AG04450 (cell line): ENCODE measurements at regions not wholly inside any gene's neighbourhood (a gene's known extent, or its start where the extent isn't known, plus 50 kb on each side); places are given as distances from the start of the nearest gene placed in this dataset.

Experiments used
- CTCF ChIA-PET: fragments of 300-600, 350-600 bp; formaldehyde crosslinking; extraction: SDS; loops from one replicate; lab custom pipeline; 2022; ENCODE audit warnings: antibody characterized with exemption, inconsistent platforms; lab: Charles Lee
- POLR2A ChIA-PET: fragments of 350-600 bp; formaldehyde crosslinking; extraction: SDS; loops from one replicate; lab custom pipeline; 2021; ENCODE audit warnings: antibody characterized with exemption, inconsistent platforms; lab: Yijun Ruan, JAX
- DNase-seq: peaks from one replicate; pipeline ENCODE4 v3.0.0-alpha.2; 2011; ENCODE audit warnings: low read depth, low spot score
- H3K27ac ChIP-seq: one replicate; pipeline ENCODE4 v1.5.1; 2012; ENCODE audit warnings: low read depth, low read length, control low read depth
- H3K27me3 ChIP-seq: one replicate; pipeline ENCODE4 v1.6.0; 2012; ENCODE audit warnings: low read length; ENCODE audit not compliant: control insufficient read depth, insufficient read depth
- H3K4me3 ChIP-seq: 2 replicates; pipeline ENCODE4 v1.5.1; 2011; ENCODE audit warnings: mild to moderate bottlenecking, low read depth, low read length, control low read depth
- H3K9me3 ChIP-seq: 2 replicates; pipeline ENCODE4 v1.5.1; 2012; ENCODE audit warnings: low read length; ENCODE audit not compliant: control insufficient read depth, insufficient read depth
- TF ChIP-seq, protein P1 (sequence below): IDR thresholded peaks from 2 replicates; pipeline ENCODE4 v1.5.1; 2011; ENCODE audit warnings: low read depth, low read length, control low read depth, inconsistent platforms

DNA sequence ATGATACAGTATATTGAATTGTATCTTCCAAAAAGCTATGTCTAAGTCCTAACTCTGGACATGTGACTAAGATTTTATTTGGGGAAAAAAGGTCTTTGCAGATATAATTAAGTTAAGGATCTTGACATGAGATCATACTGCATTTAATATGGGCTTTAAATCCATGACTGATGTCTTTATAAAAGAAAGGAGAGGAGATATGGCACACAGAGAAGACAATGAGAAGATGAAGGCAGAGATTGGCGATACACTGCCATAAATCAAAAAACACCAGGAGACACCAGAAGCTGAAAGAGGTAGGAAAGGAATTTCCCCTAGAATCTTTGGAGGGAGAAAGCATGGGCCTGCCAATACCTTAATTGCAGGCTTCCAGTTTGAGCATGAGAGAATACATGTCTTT lies 1450.2 kb downstream of the HACE1 start:
- no peaks in the 10 kb centered on the region for H3K27me3 ChIP-seq
- ChIA-PET POLR2A (no interaction called here), CTCF (no interaction called here)
- no peak for DNase-seq
- H3K9me3 ChIP-seq: peaks cover 11% of the 10 kb centered on the region
- TF ChIP-seq, protein P1, sequence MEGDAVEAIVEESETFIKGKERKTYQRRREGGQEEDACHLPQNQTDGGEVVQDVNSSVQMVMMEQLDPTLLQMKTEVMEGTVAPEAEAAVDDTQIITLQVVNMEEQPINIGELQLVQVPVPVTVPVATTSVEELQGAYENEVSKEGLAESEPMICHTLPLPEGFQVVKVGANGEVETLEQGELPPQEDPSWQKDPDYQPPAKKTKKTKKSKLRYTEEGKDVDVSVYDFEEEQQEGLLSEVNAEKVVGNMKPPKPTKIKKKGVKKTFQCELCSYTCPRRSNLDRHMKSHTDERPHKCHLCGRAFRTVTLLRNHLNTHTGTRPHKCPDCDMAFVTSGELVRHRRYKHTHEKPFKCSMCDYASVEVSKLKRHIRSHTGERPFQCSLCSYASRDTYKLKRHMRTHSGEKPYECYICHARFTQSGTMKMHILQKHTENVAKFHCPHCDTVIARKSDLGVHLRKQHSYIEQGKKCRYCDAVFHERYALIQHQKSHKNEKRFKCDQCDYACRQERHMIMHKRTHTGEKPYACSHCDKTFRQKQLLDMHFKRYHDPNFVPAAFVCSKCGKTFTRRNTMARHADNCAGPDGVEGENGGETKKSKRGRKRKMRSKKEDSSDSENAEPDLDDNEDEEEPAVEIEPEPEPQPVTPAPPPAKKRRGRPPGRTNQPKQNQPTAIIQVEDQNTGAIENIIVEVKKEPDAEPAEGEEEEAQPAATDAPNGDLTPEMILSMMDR: no peak
- H3K4me3 ChIP-seq: no peak overlapping the region
- no peak overlapping the region for H3K27ac ChIP-seq

DNA sequence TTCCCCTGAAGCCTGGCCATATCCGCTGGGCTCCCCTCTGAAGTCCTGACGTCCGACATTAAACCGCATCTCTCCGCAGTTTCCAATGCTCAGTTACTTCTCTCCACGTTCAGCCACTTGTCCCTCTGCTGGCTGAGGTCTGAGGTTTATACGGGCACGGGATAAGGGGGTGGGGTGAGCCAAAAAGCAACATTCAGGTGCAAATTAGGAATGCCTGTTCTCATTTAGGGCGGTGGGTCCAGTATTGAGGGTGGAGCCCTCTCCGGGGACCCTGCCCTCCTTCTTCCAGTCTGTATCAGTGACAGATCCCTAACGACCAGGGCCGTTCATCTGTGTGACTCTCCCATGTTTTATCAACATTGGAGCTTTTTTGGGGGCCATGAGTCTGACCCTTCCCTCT lies 1454.4 kb downstream of the HACE1 start:
- ChIA-PET POLR2A (no interaction called here), CTCF (no interaction called here)
- TF ChIP-seq, protein P1: no peak
- Histone ChIP-seq H3K9me3 (peaks cover 11% of the 10 kb centered on the region), H3K27ac (no peak overlapping the region), H3K4me3 (no peak overlapping the region), H3K27me3 (no peaks in the 10 kb centered on the region)
- DNase-seq: no peak

- H3K27ac ChIP-seq: no peak overlapping the region
These were observed 1454.9 kb downstream of the HACE1 start for GRCh38 chr6:103404799-103405198.

DNA sequence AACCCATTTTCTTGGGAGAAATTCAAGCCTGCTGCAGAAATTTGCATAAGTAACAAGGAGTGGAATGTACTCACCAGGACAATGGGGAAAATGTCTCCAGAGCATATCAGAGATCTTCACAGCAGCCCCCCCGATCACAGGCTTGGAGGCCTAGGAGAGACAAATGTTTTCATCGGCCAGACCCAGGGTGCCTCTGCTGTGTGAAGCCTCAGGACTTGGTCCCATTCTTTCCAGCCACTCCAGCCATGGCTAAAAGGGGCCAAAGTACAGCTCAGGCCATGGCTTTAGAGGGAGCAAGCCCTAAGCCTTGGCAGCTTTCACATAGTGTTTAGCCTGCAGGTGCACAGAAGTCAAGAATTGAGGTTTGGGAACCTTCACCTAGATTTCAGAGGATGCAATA lies 1463.0 kb downstream of the HACE1 start:
- no peak for DNase-seq
- TF ChIP-seq, protein P1: no peak
- no peak overlapping the region for H3K27ac ChIP-seq
- H3K4me3 ChIP-seq: no peak overlapping the region
- H3K9me3 ChIP-seq: peaks cover 12% of the 10 kb centered on the region
- POLR2A ChIA-PET: no interaction called here
- CTCF ChIA-PET: no interaction called here
- H3K27me3 ChIP-seq: no peaks in the 10 kb centered on the region

More at GRCh38 chr6:103404799-103405198, 1454.9 kb downstream of the HACE1 start:
- POLR2A ChIA-PET: no interaction called here
- TF ChIP-seq, protein P1: no peak
- no peaks in the 10 kb centered on the region for H3K27me3 ChIP-seq
- no peak for DNase-seq
- no peak overlapping the region for H3K4me3 ChIP-seq
- peaks cover 15% of the 10 kb centered on the region for H3K9me3 ChIP-seq
- CTCF ChIA-PET: no interaction called here

DNA sequence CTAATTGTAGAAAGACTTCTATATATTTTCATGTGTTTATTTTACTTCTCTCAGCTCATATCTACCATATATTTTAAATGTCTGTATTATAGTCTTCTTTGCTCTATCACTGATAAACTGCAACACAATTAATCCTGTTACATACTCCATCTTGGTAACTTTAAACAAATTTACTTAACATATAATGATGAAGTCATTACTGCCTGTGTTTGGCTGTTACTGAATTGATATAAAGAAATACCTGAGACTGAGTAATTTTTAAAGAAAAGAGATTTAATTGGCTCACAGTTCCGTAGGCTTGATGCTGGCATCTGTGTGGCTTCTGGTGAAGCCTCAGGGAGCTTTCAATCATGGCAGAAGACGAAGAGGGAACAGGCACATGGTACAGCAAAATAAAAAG lies 1480.4 kb downstream of the HACE1 start:
- H3K27me3 ChIP-seq: no peaks in the 10 kb centered on the region
- ChIA-PET POLR2A (no interaction called here), CTCF (no interaction called here)
- H3K27ac ChIP-seq: no peak overlapping the region
- DNase-seq: no peak
- no peak overlapping the region for H3K4me3 ChIP-seq
- TF ChIP-seq, protein P1: no peak
- H3K9me3 ChIP-seq: peaks cover 5% of the 10 kb centered on the region; the same call in 1 of the 2 replicates
